ENCODE measurements at regions not wholly inside any gene's neighbourhood (a gene's known extent, or its start where the extent isn't known, plus 50 kb on each side); places are given as distances from the start of the nearest gene placed in this dataset.
"Not testable (repeated sequence)": the region's sequence is repeated elsewhere in the genome, so short reads cannot be mapped to it uniquely, and the experiment has no call there.

DNA sequence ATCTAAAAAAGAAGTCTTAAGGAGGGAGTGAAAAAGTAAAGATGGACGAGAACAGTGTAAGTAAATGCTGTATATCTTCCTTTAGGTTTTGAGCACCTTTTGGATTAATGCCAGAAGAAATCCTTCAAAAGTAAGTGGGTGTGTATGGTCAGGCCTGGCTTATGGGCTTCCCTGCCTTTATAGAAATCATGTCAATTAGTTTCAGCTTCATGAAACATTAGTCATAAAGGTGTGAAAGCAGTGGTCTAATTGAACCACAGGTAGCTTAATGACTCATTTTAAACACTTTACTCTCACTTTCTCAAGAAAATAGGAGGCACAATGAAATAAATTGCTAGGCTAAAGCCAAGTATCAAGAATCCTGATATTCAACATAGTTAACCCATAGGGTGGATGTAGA, 467.4 kb upstream of the DPPA4 start:
- DNase-seq: no peak

GRCh38 chr3:109806929-109807328, 469.6 kb upstream of the DPPA4 start:
- no peak for DNase-seq

DNA sequence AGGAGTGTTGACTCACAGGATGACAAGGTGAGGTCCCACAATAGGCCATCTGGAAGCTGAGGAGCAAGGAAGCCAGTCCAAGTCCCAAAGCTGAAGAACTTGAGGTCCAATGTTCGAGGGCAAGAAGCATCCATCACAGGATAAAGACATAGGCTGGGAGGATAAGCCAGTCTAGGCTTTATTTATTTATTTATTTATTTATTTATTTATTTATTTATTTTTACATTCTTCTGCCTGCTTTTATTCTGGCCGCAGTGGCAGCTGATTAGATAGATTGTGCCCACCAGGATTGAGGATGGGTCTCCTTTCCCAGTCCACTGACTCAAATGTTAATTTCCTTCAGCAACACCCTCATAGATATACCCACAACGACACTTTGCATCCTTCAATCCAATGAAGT, 472.2 kb upstream of the DPPA4 start:
- no peak for DNase-seq

GRCh38 chr3:109818081-109818480, 480.7 kb upstream of the DPPA4 start:
- DNase-seq: no peak

GRCh38 chr3:109819734-109820133, 482.4 kb upstream of the DPPA4 start:
- no peak for DNase-seq

GRCh38 chr3:109825971-109826810, 488.8 kb upstream of the DPPA4 start:
- DNase-seq: no peak

GRCh38 chr3:109831403-109831802, 494.1 kb upstream of the DPPA4 start:
- DNase-seq: no peak

DNA sequence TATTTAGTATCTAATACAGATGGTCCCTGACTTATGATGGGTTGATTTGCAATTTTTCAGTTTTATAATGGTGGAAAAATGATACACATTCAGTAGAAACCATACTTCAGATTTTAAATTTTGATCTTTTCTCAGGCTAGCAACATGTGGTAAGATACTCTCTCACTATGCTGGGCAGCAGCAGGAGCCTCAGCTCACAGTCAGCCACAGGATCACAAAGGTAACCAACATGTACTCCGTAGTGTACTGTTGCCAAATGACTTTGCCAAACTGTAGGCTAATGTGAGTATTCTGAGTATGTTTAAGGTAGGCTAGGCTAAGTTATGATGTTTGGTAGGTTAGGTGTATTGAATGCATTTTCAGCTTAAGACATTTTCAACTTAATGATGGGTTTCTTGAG, 498.6 kb upstream of the DPPA4 start:
- DNase-seq: no peak

- no peak for DNase-seq
Observed at GRCh38 chr3:109851854-109852253, 514.5 kb upstream of the DPPA4 start.

DNA sequence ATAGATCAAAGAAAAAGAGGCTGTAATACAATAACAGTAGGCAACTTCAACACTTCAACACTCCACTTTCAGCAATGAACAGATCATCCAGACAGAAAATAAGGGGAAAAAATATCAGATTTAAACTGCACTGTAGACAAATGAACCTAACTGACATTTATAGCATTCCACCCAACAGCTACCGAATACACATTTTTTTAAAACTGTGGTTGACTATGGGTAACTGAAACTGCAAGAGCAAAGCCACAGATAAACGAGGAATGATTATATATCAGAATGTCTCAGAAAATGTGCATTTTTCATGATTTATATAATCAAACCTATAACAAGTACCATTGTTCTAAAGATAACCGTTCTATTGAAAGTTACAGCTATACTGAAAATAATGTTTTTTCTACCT, 514.9 kb upstream of the DPPA4 start:
- no peak for DNase-seq

DNA sequence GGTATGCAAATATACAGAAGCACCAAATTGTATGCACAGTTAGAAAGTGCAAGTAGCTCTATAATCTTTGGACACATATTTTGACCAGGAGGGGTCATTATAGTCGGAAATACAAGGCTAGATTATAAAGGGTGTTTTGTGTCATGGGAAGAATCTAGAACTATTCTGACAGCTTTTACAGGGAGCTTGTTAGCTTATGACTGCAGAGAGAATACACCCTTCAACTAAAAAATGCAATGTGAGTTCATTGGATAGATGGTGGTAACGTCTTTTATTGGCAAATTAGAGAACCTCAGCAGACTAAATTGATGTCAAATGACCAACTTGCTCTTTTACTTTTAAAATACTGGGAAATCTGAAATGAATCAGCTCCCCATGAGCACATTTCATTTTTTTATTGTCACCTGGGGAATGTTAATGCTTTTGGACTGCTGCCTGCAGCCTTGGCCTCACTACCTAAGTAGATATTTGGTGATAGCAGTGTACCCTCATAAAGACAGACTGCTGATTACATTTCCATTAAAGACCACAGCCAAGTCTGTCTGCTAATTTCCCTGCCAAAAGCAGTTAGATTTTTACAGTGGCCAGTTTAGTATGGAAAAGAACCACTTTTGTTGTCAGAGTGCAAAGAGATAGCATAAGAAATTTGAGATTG, 515.9 kb upstream of the DPPA4 start:
- no peak for DNase-seq

- DNase-seq: no peak
Observed at GRCh38 chr3:109863701-109864100, 526.4 kb upstream of the DPPA4 start.

DNA sequence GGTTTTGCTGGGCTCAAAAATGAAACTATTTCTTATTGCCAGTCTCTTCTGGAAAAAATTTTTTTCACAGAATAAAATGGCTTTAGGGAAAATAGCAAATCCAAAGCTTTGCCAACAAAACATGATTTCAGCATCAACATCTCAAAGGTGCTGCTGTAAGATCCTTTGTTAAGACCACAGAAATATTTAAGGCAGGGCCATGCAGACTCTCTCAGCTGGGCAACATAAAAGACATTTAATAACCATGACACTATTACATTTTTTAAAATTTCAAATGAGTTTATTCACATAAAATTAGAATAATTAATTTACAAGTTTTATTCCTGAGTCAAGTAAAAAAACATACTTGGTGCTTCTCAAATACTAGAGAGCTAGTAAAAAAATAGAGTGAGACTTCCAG, 527.1 kb upstream of the DPPA4 start:
- no peak for DNase-seq

GRCh38 chr3:109869586-109869985, 532.2 kb upstream of the DPPA4 start:
- DNase-seq: no peak

DNA sequence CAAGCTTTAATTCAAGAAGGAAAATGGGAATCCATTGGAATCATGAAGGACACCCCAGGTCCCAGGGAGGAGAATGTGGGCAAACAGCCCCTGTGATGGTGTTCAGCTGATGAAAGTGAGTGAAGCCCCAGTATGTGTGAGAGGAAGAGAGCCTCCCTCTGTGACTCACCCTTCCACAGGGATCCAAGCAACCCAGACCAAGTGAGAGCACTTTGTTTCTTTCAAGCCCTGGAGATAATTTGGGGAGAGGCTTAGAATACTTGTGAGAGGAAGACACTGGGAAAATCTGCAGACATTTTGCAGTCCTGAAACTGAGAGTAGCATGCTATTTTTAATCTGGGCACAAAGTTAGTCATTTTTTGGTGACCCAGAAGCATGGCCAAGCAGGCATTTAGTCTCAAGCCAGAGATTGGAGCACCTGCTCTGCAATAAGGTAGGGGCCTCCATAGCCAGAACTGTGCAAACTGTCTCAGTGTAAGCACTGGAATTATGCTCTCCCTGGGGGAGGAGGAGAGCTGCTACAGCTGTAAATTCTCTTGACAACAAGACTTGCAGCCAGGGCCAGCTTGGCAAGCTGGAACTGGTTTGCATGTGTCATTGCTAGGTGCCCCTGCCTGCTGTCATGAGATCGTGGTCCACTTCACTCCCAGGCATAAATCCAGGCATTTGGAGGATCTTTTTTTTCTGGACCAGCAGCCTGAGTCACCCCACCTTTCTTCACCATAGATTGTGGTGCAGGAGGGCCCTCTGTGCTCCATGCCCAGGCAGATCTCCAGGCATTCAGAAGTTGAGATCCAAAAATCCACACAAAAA, 537.8 kb upstream of the DPPA4 start:
- DNase-seq: no peak

GRCh38 chr3:109877616-109878015, 540.3 kb upstream of the DPPA4 start:
- not testable (repeated sequence) for DNase-seq

GRCh38 chr3:109882144-109882543, 544.8 kb upstream of the DPPA4 start:
- no peak for DNase-seq

DNA sequence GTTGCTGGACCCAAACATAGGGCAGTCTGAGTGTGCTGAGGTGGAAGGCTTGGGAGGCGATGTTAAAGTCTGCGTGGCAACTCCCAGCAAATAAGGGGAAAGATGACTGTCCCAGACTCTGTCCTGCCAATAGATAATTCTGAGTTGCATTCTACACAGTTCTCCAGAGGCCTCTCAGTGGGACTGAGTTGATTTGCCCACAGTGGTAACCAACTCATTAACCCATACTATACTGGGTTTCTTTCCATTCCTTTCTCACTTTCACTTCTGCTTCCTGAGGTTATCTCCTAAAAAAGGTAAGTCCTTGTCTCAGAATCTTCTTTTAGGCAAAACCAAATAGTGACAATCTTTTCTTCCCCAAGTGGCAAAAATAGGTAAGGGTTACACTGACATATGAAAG, 549.9 kb upstream of the DPPA4 start:
- DNase-seq: no peak

DNA sequence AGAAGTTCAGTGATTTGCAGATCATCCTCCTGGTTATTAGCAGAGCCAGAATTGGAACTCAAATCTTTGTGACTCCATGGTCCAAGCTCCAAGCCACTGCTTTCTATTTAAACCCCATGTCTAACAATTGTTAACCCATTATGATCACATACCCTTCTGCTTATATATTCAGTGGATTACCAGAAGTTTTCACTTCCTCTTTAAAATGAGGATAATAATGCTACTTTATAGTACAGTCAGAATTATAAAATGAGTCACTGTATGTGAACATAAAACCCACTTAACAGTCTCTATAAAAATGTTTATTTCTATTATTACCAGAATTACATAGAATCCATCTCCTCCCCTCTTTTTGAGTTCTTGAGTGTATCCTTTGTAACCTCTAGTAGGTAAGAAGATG, 550.7 kb upstream of the DPPA4 start:
- no peak for DNase-seq

DNA sequence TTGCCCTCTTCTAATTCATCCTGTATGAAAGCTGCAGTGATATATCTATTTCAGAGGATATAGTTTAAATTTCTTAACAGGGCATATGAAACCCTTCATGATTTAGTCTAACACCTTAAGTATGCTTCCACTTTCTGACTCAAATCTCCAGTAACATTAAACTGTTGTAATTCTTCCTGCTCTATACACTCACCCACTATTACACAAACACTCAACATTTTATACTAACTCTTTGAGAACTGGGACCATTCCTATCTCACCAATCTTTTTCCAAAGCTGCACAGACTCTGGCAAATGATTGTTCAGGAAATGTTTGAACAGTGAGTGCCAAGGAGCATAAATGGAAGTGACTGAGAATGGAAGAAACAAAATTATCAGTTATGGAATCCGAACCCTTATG, 560.4 kb upstream of the DPPA4 start:
- DNase-seq: no peak

DNA sequence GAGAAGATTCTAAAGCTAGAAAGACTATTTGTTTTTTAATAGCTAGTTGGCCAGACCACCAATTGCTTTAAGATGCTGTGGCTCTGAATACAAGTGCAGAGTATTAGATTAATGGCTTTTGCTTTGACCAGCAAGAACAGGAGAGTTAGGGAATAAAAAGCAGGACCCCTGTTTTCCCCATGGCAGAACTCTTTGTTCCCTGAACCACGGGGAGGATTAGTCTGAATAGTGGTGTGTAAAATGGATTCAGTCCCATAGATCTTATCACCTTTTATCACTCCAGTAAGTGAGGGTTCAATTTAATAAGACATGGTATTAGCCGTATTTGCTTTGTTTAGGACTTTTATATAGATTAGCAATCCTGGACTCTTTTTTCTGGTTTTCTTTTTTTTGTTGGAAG, 562.6 kb upstream of the DPPA4 start:
- DNase-seq: no peak

- no peak for DNase-seq
Observed at GRCh38 chr3:109900783-109901182, 563.4 kb upstream of the DPPA4 start.

DNA sequence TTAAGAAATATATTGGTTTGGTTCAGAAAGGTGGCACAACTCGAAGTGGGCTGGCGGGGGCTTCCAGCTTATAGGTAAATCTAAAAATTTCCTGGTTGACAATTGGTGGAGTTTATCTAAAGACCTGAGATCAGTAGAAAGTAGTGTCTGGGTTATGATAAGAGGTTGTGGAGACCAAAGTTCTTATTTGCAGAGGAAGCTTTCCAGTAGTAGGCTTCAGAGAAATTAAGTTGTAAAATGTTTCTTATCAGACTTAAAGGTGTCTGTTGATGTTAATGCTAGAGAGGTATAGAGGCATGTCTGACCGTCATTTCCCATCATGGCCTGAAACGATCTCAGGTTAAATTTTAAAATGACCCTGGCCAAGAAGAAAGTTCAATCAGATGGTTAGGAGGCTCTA, 565.2 kb upstream of the DPPA4 start:
- no peak for DNase-seq
